WTC11 (cell line): ENCODE measurements at regions not wholly inside any gene's neighbourhood (a gene's known extent, or its start where the extent isn't known, plus 50 kb on each side); places are given as distances from the start of the nearest gene placed in this dataset.

ENCODE experiments used
- ATAC-seq: fragments of 200-7000 bp; cut with Tn5 transposase; 2 replicates; pipeline ENCODE4 v1.10.0; 2021; ENCODE audit warnings: mild to moderate bottlenecking, moderate library complexity
- CTCF ChIA-PET: fragments of 300-600 bp; sonication (Branson Sonifier 250); formaldehyde crosslinking; loops from one replicate; lab custom pipeline; 2021; ENCODE audit warnings: antibody characterized with exemption; lab: Charles Lee
- POLR2A ChIA-PET: fragments of 350-600 bp; sonication (Branson Sonifier 250); formaldehyde crosslinking; loops from one replicate; lab custom pipeline; 2021; ENCODE audit warnings: antibody characterized with exemption; lab: Charles Lee
- DNase-seq: peaks from one replicate; pipeline ENCODE4 v3.0.0; 2021; ENCODE audit warnings: low spot score
- H3K27ac Mint-ChIP-seq: 2 replicates; pipeline ENCODE4 v1.8.0; 2021; ENCODE audit warnings: mixed read lengths
- H3K27me3 Mint-ChIP-seq: 2 replicates; pipeline ENCODE4 v1.8.0; 2021; ENCODE audit warnings: low read depth, mild to moderate bottlenecking, moderate library complexity, mixed read lengths
- H3K36me3 Mint-ChIP-seq: 2 replicates; pipeline ENCODE4 v1.8.0; 2021; ENCODE audit warnings: mixed read lengths
- H3K4me1 Mint-ChIP-seq: 2 replicates; pipeline ENCODE4 v1.8.0; 2022; ENCODE audit warnings: mixed read lengths
- H3K4me3 Mint-ChIP-seq: 2 replicates; pipeline ENCODE4 v1.8.0; 2021; ENCODE audit warnings: mild to moderate bottlenecking, moderate library complexity, mixed read lengths
- H3K9me3 Mint-ChIP-seq: 2 replicates; pipeline ENCODE4 v1.8.0; 2021; ENCODE audit warnings: mixed read lengths
- ATF2 ChIP-seq: sonication (generic); formaldehyde crosslinking; IDR thresholded peaks from 2 replicates; pipeline ENCODE4 v1.8.1; 2022; ENCODE audit warnings: low read depth, missing genetic modification reagents, borderline replicate concordance
- ATF6 ChIP-seq: sonication (generic); formaldehyde crosslinking; IDR thresholded peaks from 2 replicates; pipeline ENCODE4 v1.8.1; 2023; ENCODE audit warnings: mild to moderate bottlenecking, missing genetic modification reagents
- ESRRA ChIP-seq: sonication (generic); formaldehyde crosslinking; IDR thresholded peaks from 2 replicates; pipeline ENCODE4 v1.8.1; 2022; ENCODE audit warnings: mild to moderate bottlenecking, missing genetic modification reagents, borderline replicate concordance
- ETV6 ChIP-seq: sonication (generic); formaldehyde crosslinking; IDR thresholded peaks from 2 replicates; pipeline ENCODE4 v1.8.1; 2022; ENCODE audit warnings: mild to moderate bottlenecking, missing genetic modification reagents
- NFE2L1 ChIP-seq: sonication (generic); formaldehyde crosslinking; IDR thresholded peaks from 2 replicates; pipeline ENCODE4 v1.8.1; 2023; ENCODE audit warnings: missing genetic modification reagents
- NR1H2 ChIP-seq: sonication (generic); formaldehyde crosslinking; IDR thresholded peaks from 2 replicates; pipeline ENCODE4 v1.9.0; 2021; ENCODE audit warnings: mild to moderate bottlenecking, moderate library complexity, missing genetic modification reagents
- OVOL2 ChIP-seq: fragments of 250-450 bp; sonication (Bioruptor Pico); IDR thresholded peaks from 2 replicates; pipeline ENCODE4 v1.9.0; 2021; ENCODE audit warnings: mild to moderate bottlenecking, borderline replicate concordance
- PRDM15 ChIP-seq: sonication (generic); formaldehyde crosslinking; IDR thresholded peaks from 2 replicates; pipeline ENCODE4 v1.8.0; 2022; ENCODE audit warnings: missing genetic modification reagents
- SMAD4 ChIP-seq: sonication (generic); formaldehyde crosslinking; IDR thresholded peaks from 2 replicates; pipeline ENCODE4 v1.8.0; 2022; ENCODE audit warnings: mild to moderate bottlenecking, missing genetic modification reagents
- SOX15 ChIP-seq: fragments of 250-450 bp; sonication (Bioruptor Pico); IDR thresholded peaks from 2 replicates; pipeline ENCODE4 v1.9.0; 2021; ENCODE audit warnings: mild to moderate bottlenecking
- STAT6 ChIP-seq: sonication (generic); formaldehyde crosslinking; conservative IDR thresholded peaks from 2 replicates; pipeline ENCODE4 v1.8.1; 2023; ENCODE audit warnings: mild to moderate bottlenecking, low read depth, missing genetic modification reagents, moderate library complexity
- TEAD4 ChIP-seq: sonication (generic); formaldehyde crosslinking; IDR thresholded peaks from 2 replicates; pipeline ENCODE4 v1.8.0; 2022; ENCODE audit warnings: mild to moderate bottlenecking, missing genetic modification reagents
- USF1 ChIP-seq: sonication (generic); formaldehyde crosslinking; IDR thresholded peaks from 2 replicates; pipeline ENCODE4 v1.8.0; 2022; ENCODE audit warnings: mild to moderate bottlenecking, missing genetic modification reagents
- ZNF317 ChIP-seq: sonication (generic); formaldehyde crosslinking; IDR thresholded peaks from 2 replicates; pipeline ENCODE4 v1.8.1; 2023; ENCODE audit warnings: low read depth, mild to moderate bottlenecking, moderate library complexity, missing genetic modification reagents, borderline replicate concordance
- ZNF425 ChIP-seq: fragments of 250-450 bp; sonication (Bioruptor Pico); conservative IDR thresholded peaks from 2 replicates; pipeline ENCODE4 v1.9.0; 2021; ENCODE audit warnings: mild to moderate bottlenecking
- ZNF512 ChIP-seq: sonication (generic); formaldehyde crosslinking; IDR thresholded peaks from 2 replicates; pipeline ENCODE4 v1.8.1; 2022; ENCODE audit warnings: missing genetic modification reagents, borderline replicate concordance

GRCh38 chr22:48686694-48687302 is 1140.9 kb downstream of the BRD1 start:
- H3K36me3 Mint-ChIP-seq: no peaks in the 10 kb centered on the region
- TF ChIP-seq ZNF425 (CRISPR knock-in tag) (no peak), ZNF317 (CRISPR knock-in tag) (no peak), ZNF512 (CRISPR knock-in tag) (no peak), TEAD4 (no peak), ETV6 (CRISPR knock-in tag) (no peak), SMAD4 (CRISPR knock-in tag) (no peak), OVOL2 (CRISPR knock-in tag) (no peak), ATF2 (CRISPR knock-in tag) (no peak), ATF6 (CRISPR knock-in tag) (no peak), PRDM15 (CRISPR knock-in tag) (no peak), NFE2L1 (CRISPR knock-in tag) (no peak), USF1 (no peak), NR1H2 (CRISPR knock-in tag) (no peak), STAT6 (no peak), SOX15 (CRISPR knock-in tag) (no peak), ESRRA (CRISPR knock-in tag) (no peak)
- ATAC-seq (no peak), DNase-seq (no peak)
- ChIA-PET CTCF (no interaction called here), POLR2A (no interaction called here)
- no peaks in the 10 kb centered on the region for H3K27me3 Mint-ChIP-seq
- peaks cover 20% of the 10 kb centered on the region for H3K4me1 Mint-ChIP-seq
- H3K27ac Mint-ChIP-seq: no peak overlapping the region
- H3K9me3 Mint-ChIP-seq: peaks cover 10% of the 10 kb centered on the region
- H3K4me3 Mint-ChIP-seq: no peak overlapping the region
